ENCODE measurements at regions not wholly inside any gene's neighbourhood (a gene's known extent, or its start where the extent isn't known, plus 50 kb on each side); places are given as distances from the start of the nearest gene placed in this dataset.

- H2AFZ ChIP-seq (ENCODE audit: low read depth, low read length) = no peak overlapping the region
- H3K79me2 ChIP-seq (ENCODE audit: insufficient read depth, low read length) = no peaks in the 10 kb centered on the region
- no peaks in the 10 kb centered on the region for H3K9me3 ChIP-seq (ENCODE audit: insufficient read depth, low read length, severe bottlenecking)
- TF ChIP-seq, protein P1, sequence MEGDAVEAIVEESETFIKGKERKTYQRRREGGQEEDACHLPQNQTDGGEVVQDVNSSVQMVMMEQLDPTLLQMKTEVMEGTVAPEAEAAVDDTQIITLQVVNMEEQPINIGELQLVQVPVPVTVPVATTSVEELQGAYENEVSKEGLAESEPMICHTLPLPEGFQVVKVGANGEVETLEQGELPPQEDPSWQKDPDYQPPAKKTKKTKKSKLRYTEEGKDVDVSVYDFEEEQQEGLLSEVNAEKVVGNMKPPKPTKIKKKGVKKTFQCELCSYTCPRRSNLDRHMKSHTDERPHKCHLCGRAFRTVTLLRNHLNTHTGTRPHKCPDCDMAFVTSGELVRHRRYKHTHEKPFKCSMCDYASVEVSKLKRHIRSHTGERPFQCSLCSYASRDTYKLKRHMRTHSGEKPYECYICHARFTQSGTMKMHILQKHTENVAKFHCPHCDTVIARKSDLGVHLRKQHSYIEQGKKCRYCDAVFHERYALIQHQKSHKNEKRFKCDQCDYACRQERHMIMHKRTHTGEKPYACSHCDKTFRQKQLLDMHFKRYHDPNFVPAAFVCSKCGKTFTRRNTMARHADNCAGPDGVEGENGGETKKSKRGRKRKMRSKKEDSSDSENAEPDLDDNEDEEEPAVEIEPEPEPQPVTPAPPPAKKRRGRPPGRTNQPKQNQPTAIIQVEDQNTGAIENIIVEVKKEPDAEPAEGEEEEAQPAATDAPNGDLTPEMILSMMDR (IDR thresholded peaks at IDR 0.05; ENCODE audit: borderline replicate concordance, extremely low read depth, low read length, poor library complexity, severe bottlenecking) = no peak
- TF ChIP-seq EZH2 (IDR thresholded peaks at IDR 0.05; ENCODE audit: borderline replicate concordance, low read depth, low read length, severe bottlenecking) = no peak
- DNase-seq (no peak), ATAC-seq (ENCODE audit: insufficient read depth, low read depth) (no peak)
- H3K36me3 ChIP-seq (ENCODE audit: insufficient read depth, low read length) = no peaks in the 10 kb centered on the region
- no peak overlapping the region for H3K9ac ChIP-seq (ENCODE audit: low read depth, low read length)
- no peaks in the 10 kb centered on the region for H3K4me1 ChIP-seq (ENCODE audit: insufficient read depth, low read length)
- no peak overlapping the region for H3K4me3 ChIP-seq (ENCODE audit: low read depth in 1 of 2, low read length in 2 of 2)
- no peak overlapping the region for H3K27ac ChIP-seq (ENCODE audit: low read length)
- H3K4me2 ChIP-seq (ENCODE audit: insufficient read depth, low read length) = no peak overlapping the region
- H4K20me1 ChIP-seq (ENCODE audit: insufficient read depth, low read length) = no peaks in the 10 kb centered on the region
- H3K27me3 ChIP-seq (ENCODE audit: insufficient read depth, low read length, poor library complexity) = no peaks in the 10 kb centered on the region
Measured at GRCh38 chr6:22637782-22638181, 68.4 kb downstream of the HDGFL1 start.

DNA sequence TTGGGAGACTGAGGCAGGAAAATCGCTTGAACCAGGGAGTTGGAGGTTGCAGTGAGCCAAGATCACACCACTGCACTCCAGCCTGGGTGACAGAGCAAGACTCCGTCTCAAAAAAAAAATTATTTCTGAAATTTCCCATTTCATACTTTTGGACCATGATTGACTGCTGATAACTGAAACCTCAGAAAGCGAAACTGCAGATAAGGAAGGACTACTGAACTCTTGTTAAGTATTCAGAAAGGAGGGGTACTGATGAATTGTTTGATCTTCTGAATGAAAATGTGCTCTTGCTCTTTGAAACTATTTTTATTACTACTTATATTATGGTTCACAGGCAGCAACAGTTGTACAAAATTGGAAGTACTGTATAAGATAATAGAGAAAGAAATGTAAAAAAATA lies 69.0 kb downstream of the HDGFL1 start:
- Histone ChIP-seq H3K9ac (ENCODE audit: low read depth, low read length) (no peak overlapping the region), H2AFZ (ENCODE audit: low read depth, low read length) (no peak overlapping the region), H3K4me2 (ENCODE audit: insufficient read depth, low read length) (no peak overlapping the region), H3K27ac (ENCODE audit: low read length) (no peak overlapping the region), H3K36me3 (ENCODE audit: insufficient read depth, low read length) (no peaks in the 10 kb centered on the region), H3K4me1 (ENCODE audit: insufficient read depth, low read length) (no peaks in the 10 kb centered on the region), H3K27me3 (ENCODE audit: insufficient read depth, low read length, poor library complexity) (no peaks in the 10 kb centered on the region), H3K4me3 (ENCODE audit: low read depth in 1 of 2, low read length in 2 of 2) (no peak overlapping the region), H4K20me1 (ENCODE audit: insufficient read depth, low read length) (no peaks in the 10 kb centered on the region), H3K79me2 (ENCODE audit: insufficient read depth, low read length) (no peaks in the 10 kb centered on the region), H3K9me3 (ENCODE audit: insufficient read depth, low read length, severe bottlenecking) (no peaks in the 10 kb centered on the region)
- no peak for TF ChIP-seq EZH2 (IDR thresholded peaks at IDR 0.05; ENCODE audit: borderline replicate concordance, low read depth, low read length, severe bottlenecking)
- no peak for ATAC-seq (ENCODE audit: insufficient read depth, low read depth)
- no peak for DNase-seq

DNA sequence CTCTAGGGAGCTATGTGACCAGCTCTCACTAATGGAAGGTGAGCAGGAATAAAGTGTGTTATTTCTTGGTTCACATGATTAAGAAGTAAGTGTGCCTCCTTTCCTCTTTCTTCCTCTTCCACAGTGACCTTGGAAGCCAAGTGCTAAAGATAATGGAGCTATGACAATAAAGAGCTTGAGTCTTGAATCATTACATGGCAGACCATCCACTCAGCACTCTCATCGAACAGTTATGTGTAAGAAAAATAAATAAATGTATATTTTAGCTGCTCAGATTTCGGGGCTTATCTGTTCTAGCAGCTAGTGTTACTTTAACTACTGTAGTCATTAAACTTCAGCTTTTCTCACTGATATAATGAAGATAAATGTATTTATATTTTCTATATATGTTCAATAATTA lies 72.9 kb downstream of the HDGFL1 start:
- no peak overlapping the region for H3K4me2 ChIP-seq (ENCODE audit: insufficient read depth, low read length)
- H3K4me3 ChIP-seq (ENCODE audit: low read depth in 1 of 2, low read length in 2 of 2) = no peak overlapping the region
- no peak for ATAC-seq (ENCODE audit: insufficient read depth, low read depth)
- no peaks in the 10 kb centered on the region for H3K27me3 ChIP-seq (ENCODE audit: insufficient read depth, low read length, poor library complexity)
- H2AFZ ChIP-seq (ENCODE audit: low read depth, low read length) = no peak overlapping the region
- H3K79me2 ChIP-seq (ENCODE audit: insufficient read depth, low read length) = no peaks in the 10 kb centered on the region
- no peaks in the 10 kb centered on the region for H3K4me1 ChIP-seq (ENCODE audit: insufficient read depth, low read length)
- H3K9me3 ChIP-seq (ENCODE audit: insufficient read depth, low read length, severe bottlenecking) = no peaks in the 10 kb centered on the region
- no peak for DNase-seq
- TF ChIP-seq EZH2 (IDR thresholded peaks at IDR 0.05; ENCODE audit: borderline replicate concordance, low read depth, low read length, severe bottlenecking) = no peak
- TF ChIP-seq, protein P1 (IDR thresholded peaks at IDR 0.05; ENCODE audit: borderline replicate concordance, extremely low read depth, low read length, poor library complexity, severe bottlenecking) = no peak
- no peaks in the 10 kb centered on the region for H3K36me3 ChIP-seq (ENCODE audit: insufficient read depth, low read length)
- H3K27ac ChIP-seq (ENCODE audit: low read length) = no peak overlapping the region
- H3K9ac ChIP-seq (ENCODE audit: low read depth, low read length) = no peak overlapping the region
- no peaks in the 10 kb centered on the region for H4K20me1 ChIP-seq (ENCODE audit: insufficient read depth, low read length)

DNA sequence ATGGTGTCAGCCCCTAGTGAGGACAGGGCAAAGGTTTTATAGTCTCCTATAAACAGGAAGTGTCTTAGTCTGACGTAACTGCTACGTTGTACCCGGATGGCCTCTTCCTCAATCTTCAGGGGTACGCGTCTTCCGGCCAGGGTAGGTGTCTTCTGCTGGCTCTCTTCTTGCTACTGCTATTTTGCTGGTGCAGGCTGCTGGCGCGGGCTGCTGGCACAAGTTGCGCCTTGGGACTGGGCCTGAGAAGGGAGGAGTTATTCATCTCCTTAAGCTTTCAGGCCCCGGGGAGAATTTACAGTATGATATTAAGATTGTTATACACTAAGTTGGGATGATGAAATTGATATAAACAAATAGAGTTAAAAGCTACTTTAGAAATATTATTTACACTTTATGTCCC lies 74.4 kb downstream of the HDGFL1 start:
- Histone ChIP-seq H3K27ac (ENCODE audit: low read length) (no peak overlapping the region), H3K36me3 (ENCODE audit: insufficient read depth, low read length) (no peaks in the 10 kb centered on the region), H3K9me3 (ENCODE audit: insufficient read depth, low read length, severe bottlenecking) (no peaks in the 10 kb centered on the region), H3K4me2 (ENCODE audit: insufficient read depth, low read length) (no peak overlapping the region), H3K4me1 (ENCODE audit: insufficient read depth, low read length) (no peaks in the 10 kb centered on the region), H4K20me1 (ENCODE audit: insufficient read depth, low read length) (no peaks in the 10 kb centered on the region), H3K9ac (ENCODE audit: low read depth, low read length) (no peak overlapping the region), H3K79me2 (ENCODE audit: insufficient read depth, low read length) (no peaks in the 10 kb centered on the region), H2AFZ (ENCODE audit: low read depth, low read length) (no peak overlapping the region), H3K27me3 (ENCODE audit: insufficient read depth, low read length, poor library complexity) (no peaks in the 10 kb centered on the region), H3K4me3 (ENCODE audit: low read depth in 1 of 2, low read length in 2 of 2) (no peak overlapping the region)
- no peak for TF ChIP-seq EZH2 (IDR thresholded peaks at IDR 0.05; ENCODE audit: borderline replicate concordance, low read depth, low read length, severe bottlenecking)
- TF ChIP-seq, protein P1 (IDR thresholded peaks at IDR 0.05; ENCODE audit: borderline replicate concordance, extremely low read depth, low read length, poor library complexity, severe bottlenecking) = no peak
- no peak for ATAC-seq (ENCODE audit: insufficient read depth, low read depth)
- no peak for DNase-seq

All from DND-41 (cell line).